Testis (tissue), 2 donors: ENCODE measurements at regions not wholly inside any gene's neighbourhood (a gene's known extent, or its start where the extent isn't known, plus 50 kb on each side); places are given as distances from the start of the nearest gene placed in this dataset.

ENCODE experiments used
- DNase-seq: peaks from one replicate; pipeline ENCODE4 v3.0.0-alpha.2; 2019
- H3K27ac ChIP-seq, 2 donors: fragments of 200-600 bp; sonication (generic); one replicate each; pipeline ENCODE4 v1.5.1; 2019
- H3K27me3 ChIP-seq: fragments of 200-600 bp; sonication (generic); one replicate; pipeline ENCODE4 v1.5.1; 2019
- H3K36me3 ChIP-seq: fragments of 200-600 bp; sonication (generic); one replicate; pipeline ENCODE4 v1.5.1; 2017; ENCODE audit warnings: low read depth; ENCODE audit errors: missing control alignments
- H3K4me1 ChIP-seq: fragments of 200-600 bp; sonication (generic); one replicate; pipeline ENCODE4 v1.5.1; 2019
- H3K4me3 ChIP-seq, 2 donors: fragments of 200-600 bp; sonication (generic); one replicate each; pipeline ENCODE4 v1.5.1; 2017 to 2019
- H3K9me3 ChIP-seq: fragments of 200-600 bp; sonication (generic); one replicate; pipeline ENCODE4 v1.5.1; 2017
- CTCF ChIP-seq, 3 experiments: fragments of 450-650 bp in 2 of 3; fragments of 200-600 bp in 1 of 3; sonication (generic) in 1 of 3; IDR thresholded peaks; one replicate each; pipeline ENCODE4 v1.5.1; 2016 to 2019; ENCODE audit warnings: antibody characterized with exemption in 3 of 3, mild to moderate bottlenecking in 2 of 3, moderate library complexity in 1 of 3
- POLR2A ChIP-seq: fragments of 450-650 bp; IDR thresholded peaks from one replicate; pipeline ENCODE4 v1.6.1; 2017; ENCODE audit warnings: antibody characterized with exemption, mild to moderate bottlenecking, moderate library complexity
- WGBS, 2 donors: methylation state at CpG; one replicate each; pipeline ENCODE4 v1.1.5; 2018; 5-methylcytosine and 5-hydroxymethylcytosine counted together
- intact Hi-C: fragments of 100-400 bp; cut with DNase I; formaldehyde crosslinking; loops from one replicate; pipeline ENCODE4 v1.15.1; 2023; ENCODE audit warnings: low total_unique reads

- H3K9me3 ChIP-seq: no peaks in the 10 kb centered on the region
- no peak for DNase-seq
- no peak for TF ChIP-seq POLR2A
- no peak for TF ChIP-seq CTCF (IDR thresholded peaks at IDR 0.05)
- no peaks in the 10 kb centered on the region for H3K36me3 ChIP-seq
- no peak overlapping the region for H3K27ac ChIP-seq
- H3K27me3 ChIP-seq: no peaks in the 10 kb centered on the region
- H3K4me1 ChIP-seq: no peaks in the 10 kb centered on the region
- WGBS, 2 donors: 25 to 39% methylated on average over 1 of the region's 1 CpG
- intact Hi-C loops: no loop called here
- no peak overlapping the region for H3K4me3 ChIP-seq
These were observed 407.1 kb upstream of the MARCKS start for GRCh38 chr6:113450061-113450465.

DNA sequence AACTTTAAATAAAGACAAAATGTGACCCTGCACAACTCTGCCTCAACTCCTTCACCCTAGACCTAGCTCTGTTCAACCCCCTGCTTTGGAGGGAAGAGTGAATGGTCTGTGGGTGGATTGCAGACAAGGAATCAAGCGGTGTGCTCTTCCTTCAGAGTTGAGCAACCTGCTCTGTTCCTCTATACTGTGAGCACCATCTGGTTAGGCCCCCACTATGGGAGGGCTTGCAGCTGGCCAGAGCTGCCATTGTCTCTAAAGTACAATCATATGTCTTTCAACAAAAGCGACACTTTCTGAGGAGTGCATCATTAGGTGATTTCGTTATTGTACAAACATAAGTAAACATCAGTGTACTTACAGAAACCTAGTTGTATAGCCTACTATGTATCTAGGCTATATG lies 406.1 kb upstream of the MARCKS start:
- intact Hi-C loops: no loop called here
- Histone ChIP-seq H3K36me3 (no peaks in the 10 kb centered on the region), H3K9me3 (no peaks in the 10 kb centered on the region), H3K4me3 (no peak overlapping the region), H3K27me3 (no peaks in the 10 kb centered on the region), H3K27ac (no peak overlapping the region), H3K4me1 (no peaks in the 10 kb centered on the region)
- DNase-seq: no peak
- TF ChIP-seq CTCF (IDR thresholded peaks at IDR 0.05): no peak
- no peak for TF ChIP-seq POLR2A
- 89 to 95% methylated on average over 3 of the region's 3 CpGs for WGBS, 2 donors

DNA sequence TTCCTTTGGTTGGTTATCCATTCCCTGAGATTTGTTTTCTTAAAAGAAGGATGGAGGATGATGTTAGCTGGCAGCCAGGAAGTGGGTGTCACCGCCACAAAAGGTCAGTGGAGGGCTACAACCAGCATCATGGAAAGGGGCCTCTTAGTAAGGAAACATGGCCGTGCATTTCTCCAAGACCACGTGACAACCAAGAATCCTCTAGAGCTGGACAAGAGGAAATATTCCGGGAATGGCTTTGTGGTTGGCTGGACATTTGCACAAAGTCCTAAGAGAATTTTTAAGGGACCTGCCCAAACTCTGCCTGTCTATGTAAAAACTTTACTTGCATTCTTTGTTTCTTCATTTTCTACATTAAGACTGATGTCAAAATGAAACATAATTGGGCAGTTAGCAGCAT lies 399.9 kb upstream of the MARCKS start:
- TF ChIP-seq POLR2A (no peak), CTCF (IDR thresholded peaks at IDR 0.05) (no peak)
- no peaks in the 10 kb centered on the region for H3K9me3 ChIP-seq
- H3K27ac ChIP-seq: peak overlapping the region in 1 of 2 donors; percentile 44
- WGBS, 2 donors: 60 to 66% methylated on average over 4 of the region's 4 CpGs
- H3K4me3 ChIP-seq: no peak overlapping the region
- H3K4me1 ChIP-seq: peaks cover 25% of the 10 kb centered on the region
- intact Hi-C loops: no loop called here
- H3K36me3 ChIP-seq: no peaks in the 10 kb centered on the region
- DNase-seq: peak; percentile 15
- H3K27me3 ChIP-seq: no peaks in the 10 kb centered on the region

DNA sequence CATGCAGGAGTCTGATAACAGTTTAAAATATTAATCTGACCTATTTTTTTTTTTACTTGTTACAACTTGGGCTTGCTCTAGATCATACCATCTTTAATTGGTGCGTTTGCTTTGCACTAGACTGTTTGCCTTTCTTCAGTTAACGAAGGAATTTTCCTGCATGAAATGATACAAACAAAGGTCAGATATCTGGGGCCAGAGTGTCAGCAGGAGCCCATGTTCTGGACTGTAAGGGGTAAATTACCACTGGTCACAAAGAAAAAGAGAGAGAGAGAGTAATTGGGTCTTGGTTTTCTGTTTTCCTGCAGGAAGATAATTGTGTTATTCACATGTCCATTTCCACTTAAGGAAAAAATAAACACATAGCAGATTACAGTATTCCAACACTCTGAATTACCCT lies 399.4 kb upstream of the MARCKS start:
- 39 to 44% methylated on average over 2 of the region's 2 CpGs for WGBS, 2 donors
- Histone ChIP-seq H3K4me1 (peaks cover 25% of the 10 kb centered on the region), H3K36me3 (no peaks in the 10 kb centered on the region), H3K27ac (peak overlapping the region in 1 of 2 donors; percentile 73), H3K9me3 (no peaks in the 10 kb centered on the region), H3K27me3 (no peaks in the 10 kb centered on the region), H3K4me3 (no peak overlapping the region)
- TF ChIP-seq POLR2A (no peak), CTCF (IDR thresholded peaks at IDR 0.05) (no peak)
- intact Hi-C loops: no loop called here
- no peak for DNase-seq

GRCh38 chr6:113458368-113459010 lies 398.7 kb upstream of the MARCKS start:
- Histone ChIP-seq H3K36me3 (no peaks in the 10 kb centered on the region), H3K27me3 (no peaks in the 10 kb centered on the region), H3K4me1 (peaks cover 25% of the 10 kb centered on the region), H3K27ac (peak overlapping the region in 1 of 2 donors; percentile 73), H3K9me3 (no peaks in the 10 kb centered on the region), H3K4me3 (no peak overlapping the region)
- peak; percentile 40 for DNase-seq
- TF ChIP-seq CTCF (IDR thresholded peaks at IDR 0.05): no peak
- no peak for TF ChIP-seq POLR2A
- WGBS, 2 donors: 21 to 36% methylated on average over 2 of the region's 2 CpGs
- intact Hi-C loops: no loop called here
